ENCODE measurements at regions not wholly inside any gene's neighbourhood (a gene's known extent, or its start where the extent isn't known, plus 50 kb on each side); places are given as distances from the start of the nearest gene placed in this dataset.

- no peak overlapping the region for H3K4me3 ChIP-seq (ENCODE audit: low read depth, low read length)
- TF ChIP-seq CTCF (IDR thresholded peaks at IDR 0.05; ENCODE audit: borderline replicate concordance, insufficient read depth, low read depth, low read length) = no peak
These were observed 606.9 kb downstream of the PCDH7 start for GRCh38 chr4:31327031-31327430.

- no peak for TF ChIP-seq CTCF (IDR thresholded peaks at IDR 0.05; ENCODE audit: borderline replicate concordance, insufficient read depth, low read depth, low read length)
- no peak overlapping the region for H3K4me3 ChIP-seq (ENCODE audit: low read depth, low read length)
These were observed 608.8 kb downstream of the PCDH7 start for GRCh38 chr4:31328932-31329331.

- no peak overlapping the region for H3K4me3 ChIP-seq (ENCODE audit: low read depth, low read length)
- TF ChIP-seq CTCF (IDR thresholded peaks at IDR 0.05; ENCODE audit: borderline replicate concordance, insufficient read depth, low read depth, low read length) = no peak
These were observed 614.1 kb downstream of the PCDH7 start for GRCh38 chr4:31334086-31334910.

- no peak overlapping the region for H3K4me3 ChIP-seq (ENCODE audit: low read depth, low read length)
- TF ChIP-seq CTCF (IDR thresholded peaks at IDR 0.05; ENCODE audit: borderline replicate concordance, insufficient read depth, low read depth, low read length) = no peak
These were observed 617.8 kb downstream of the PCDH7 start for GRCh38 chr4:31338000-31338399.

GRCh38 chr4:31341601-31342359, 621.6 kb downstream of the PCDH7 start:
- H3K4me3 ChIP-seq (ENCODE audit: low read depth, low read length) = no peak overlapping the region
- TF ChIP-seq CTCF (IDR thresholded peaks at IDR 0.05; ENCODE audit: borderline replicate concordance, insufficient read depth, low read depth, low read length) = no peak

- H3K4me3 ChIP-seq (ENCODE audit: low read depth, low read length) = no peak overlapping the region
- TF ChIP-seq CTCF (IDR thresholded peaks at IDR 0.05; ENCODE audit: borderline replicate concordance, insufficient read depth, low read depth, low read length) = no peak
These were observed 622.9 kb downstream of the PCDH7 start for GRCh38 chr4:31343061-31343460.

Measured in GM12875 (cell line).